ENCODE measurements at regions not wholly inside any gene's neighbourhood (a gene's known extent, or its start where the extent isn't known, plus 50 kb on each side); places are given as distances from the start of the nearest gene placed in this dataset.

DNA sequence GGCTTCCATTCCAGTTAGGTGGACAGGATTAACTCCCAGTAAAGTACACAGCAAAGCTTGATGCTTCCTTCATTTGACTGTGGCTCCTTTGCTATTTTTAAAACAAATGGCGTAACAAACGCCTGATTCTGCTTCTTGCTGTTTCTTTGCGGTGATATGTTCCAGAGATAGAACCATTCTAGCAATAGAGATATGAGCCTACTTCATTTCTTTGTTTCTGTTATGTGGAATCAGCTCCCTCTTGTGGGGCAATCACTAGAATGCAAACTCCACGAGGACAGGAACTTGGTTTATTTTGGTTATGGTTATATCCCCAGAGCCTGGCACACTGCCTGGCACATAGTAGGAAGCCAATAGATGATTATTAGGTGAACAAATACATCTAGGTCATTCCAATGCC is 122.6 kb upstream of the SLC6A11 start:
- TF ChIP-seq CREB1 (IDR thresholded peaks at IDR 0.05; ENCODE audit: low read depth) (no peak), TEAD4 (IDR thresholded peaks at IDR 0.05) (no peak), CEBPB (IDR thresholded peaks at IDR 0.05) (no peak), FOXM1 (IDR thresholded peaks at IDR 0.05; ENCODE audit: borderline replicate concordance, low read depth) (no peak), EP300 (IDR thresholded peaks at IDR 0.05; ENCODE audit: borderline replicate concordance) (no peak), TCF12 (IDR thresholded peaks at IDR 0.05; ENCODE audit: low read depth) (no peak), NFIC (IDR thresholded peaks at IDR 0.05) (no peak)
- TF ChIP-seq, protein P1, sequence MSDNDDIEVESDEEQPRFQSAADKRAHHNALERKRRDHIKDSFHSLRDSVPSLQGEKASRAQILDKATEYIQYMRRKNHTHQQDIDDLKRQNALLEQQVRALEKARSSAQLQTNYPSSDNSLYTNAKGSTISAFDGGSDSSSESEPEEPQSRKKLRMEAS (IDR thresholded peaks at IDR 0.05), result no peak
- TF ChIP-seq, protein P2, sequence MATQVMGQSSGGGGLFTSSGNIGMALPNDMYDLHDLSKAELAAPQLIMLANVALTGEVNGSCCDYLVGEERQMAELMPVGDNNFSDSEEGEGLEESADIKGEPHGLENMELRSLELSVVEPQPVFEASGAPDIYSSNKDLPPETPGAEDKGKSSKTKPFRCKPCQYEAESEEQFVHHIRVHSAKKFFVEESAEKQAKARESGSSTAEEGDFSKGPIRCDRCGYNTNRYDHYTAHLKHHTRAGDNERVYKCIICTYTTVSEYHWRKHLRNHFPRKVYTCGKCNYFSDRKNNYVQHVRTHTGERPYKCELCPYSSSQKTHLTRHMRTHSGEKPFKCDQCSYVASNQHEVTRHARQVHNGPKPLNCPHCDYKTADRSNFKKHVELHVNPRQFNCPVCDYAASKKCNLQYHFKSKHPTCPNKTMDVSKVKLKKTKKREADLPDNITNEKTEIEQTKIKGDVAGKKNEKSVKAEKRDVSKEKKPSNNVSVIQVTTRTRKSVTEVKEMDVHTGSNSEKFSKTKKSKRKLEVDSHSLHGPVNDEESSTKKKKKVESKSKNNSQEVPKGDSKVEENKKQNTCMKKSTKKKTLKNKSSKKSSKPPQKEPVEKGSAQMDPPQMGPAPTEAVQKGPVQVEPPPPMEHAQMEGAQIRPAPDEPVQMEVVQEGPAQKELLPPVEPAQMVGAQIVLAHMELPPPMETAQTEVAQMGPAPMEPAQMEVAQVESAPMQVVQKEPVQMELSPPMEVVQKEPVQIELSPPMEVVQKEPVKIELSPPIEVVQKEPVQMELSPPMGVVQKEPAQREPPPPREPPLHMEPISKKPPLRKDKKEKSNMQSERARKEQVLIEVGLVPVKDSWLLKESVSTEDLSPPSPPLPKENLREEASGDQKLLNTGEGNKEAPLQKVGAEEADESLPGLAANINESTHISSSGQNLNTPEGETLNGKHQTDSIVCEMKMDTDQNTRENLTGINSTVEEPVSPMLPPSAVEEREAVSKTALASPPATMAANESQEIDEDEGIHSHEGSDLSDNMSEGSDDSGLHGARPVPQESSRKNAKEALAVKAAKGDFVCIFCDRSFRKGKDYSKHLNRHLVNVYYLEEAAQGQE (IDR thresholded peaks at IDR 0.05; ENCODE audit: low read depth), result no peak
- TF ChIP-seq, protein P3, sequence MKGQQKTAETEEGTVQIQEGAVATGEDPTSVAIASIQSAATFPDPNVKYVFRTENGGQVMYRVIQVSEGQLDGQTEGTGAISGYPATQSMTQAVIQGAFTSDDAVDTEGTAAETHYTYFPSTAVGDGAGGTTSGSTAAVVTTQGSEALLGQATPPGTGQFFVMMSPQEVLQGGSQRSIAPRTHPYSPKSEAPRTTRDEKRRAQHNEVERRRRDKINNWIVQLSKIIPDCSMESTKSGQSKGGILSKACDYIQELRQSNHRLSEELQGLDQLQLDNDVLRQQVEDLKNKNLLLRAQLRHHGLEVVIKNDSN (IDR thresholded peaks at IDR 0.05), result no peak
